Hematopoietic multipotent progenitor cell treated with erythropoietin and hydrocortisone succinate and interleukin-3 and kit ligand, for 4 days (in vitro differentiated cells): ENCODE measurements at regions not wholly inside any gene's neighbourhood (a gene's known extent, or its start where the extent isn't known, plus 50 kb on each side); places are given as distances from the start of the nearest gene placed in this dataset.

Experiments used
- DNase-seq: peaks from one replicate; pipeline ENCODE4 v3.0.0-alpha.2; 2015

- peak; percentile 73 for DNase-seq
Measured at GRCh38 chr22:46054091-46055073, 77.4 kb upstream of the WNT7B start.

DNA sequence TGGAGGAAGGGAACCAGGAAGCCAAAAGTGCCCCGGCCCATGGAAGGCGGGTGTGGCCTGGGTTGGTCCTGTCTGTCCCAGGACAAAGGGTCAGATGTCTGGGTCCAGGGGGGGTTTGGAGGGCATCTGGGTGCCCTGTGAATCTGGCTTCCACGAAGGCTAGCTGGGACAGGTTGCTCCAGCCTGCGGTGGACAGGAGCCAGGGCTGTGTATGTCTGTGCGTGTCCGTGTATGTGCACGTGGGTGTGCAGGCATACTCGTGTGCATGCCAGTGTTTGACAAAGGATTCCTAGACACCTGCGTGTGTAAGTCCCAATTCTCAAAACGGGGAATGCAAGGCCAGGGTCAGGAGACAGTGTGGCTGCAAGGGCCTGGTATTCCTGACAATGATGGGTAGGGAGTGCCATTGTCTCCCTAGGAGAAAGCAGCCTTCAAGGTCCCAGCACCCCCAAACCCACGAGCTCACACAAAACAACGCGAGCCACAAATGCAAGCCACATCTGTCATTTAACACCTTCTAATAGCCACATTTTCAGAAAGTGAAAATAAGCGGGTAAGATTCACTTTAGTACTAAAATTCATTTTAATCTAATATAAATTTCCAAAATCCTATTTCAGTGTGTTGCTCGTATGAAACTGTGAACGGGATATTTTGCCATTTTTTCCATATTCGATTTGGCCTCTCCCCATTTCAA lies 78.4 kb upstream of the WNT7B start:
- DNase-seq, result peak; percentile 21

DNA sequence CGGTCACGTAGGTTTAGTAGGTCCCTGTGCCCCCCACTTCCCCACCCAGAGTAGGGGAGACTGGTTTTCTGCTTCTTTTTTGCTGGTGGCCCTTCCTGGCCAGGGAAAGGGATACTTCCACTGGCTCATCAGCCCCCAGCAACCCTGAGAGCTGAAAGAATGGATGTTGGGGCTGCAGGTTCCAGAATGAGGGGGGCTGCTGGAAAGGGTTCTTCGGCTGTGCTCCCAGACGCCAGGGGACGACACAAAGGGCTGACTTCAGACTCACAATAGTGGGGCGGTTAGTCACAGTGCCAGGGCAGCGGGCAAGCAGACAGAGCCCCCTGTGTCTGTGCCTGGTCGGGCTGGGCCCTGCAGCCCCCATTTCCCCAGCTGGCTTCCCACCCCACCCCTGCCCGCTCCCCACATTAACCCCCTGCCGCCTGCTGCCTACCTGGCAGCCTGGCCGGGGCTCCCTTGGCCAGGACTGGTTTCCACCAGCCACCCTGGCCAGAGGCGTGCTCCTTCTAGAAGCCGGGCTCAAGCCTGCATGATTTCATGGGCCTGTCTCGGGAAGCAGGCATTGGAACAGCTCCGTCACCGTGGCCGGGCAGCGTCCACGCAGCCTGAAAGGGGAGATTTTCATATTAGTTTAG lies 79.1 kb upstream of the WNT7B start:
- DNase-seq, result no peak

DNA sequence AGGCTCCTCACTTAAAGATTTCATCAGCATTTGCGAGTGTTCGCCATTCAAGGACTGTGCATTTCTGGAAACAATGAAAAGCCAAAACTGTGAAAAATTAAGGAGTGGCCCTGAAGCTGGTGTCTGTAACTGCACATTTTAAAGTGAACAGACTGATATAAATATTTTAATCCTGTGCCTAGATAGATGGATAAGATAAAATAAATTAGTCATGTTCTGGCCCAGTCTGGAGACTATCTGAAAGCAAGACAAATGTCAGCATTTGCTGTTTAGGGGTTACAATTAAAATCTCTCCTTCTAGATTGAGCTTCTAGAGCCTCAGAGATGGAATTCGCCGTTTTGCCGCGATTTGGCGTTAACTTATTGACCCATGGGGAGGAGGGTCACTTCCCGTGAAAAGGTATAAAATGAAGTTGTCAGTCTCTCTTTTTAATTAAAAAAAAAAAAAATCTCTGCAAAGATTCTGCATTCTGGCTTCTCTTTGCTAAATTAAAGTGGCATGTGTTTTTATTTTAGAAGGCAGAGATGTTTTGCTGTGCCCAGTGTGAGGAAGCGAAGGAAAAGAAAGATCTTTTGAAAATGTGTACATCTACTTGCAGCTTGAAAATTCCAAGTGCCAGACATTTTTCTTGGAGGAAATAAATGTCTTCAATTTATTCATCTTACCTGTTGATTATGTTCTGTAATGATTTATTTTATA lies 79.7 kb upstream of the WNT7B start:
- DNase-seq, result no peak

- no peak for DNase-seq
Measured at GRCh38 chr22:46057246-46058090, 80.5 kb upstream of the WNT7B start.

- DNase-seq, result peak; percentile 75
Measured at GRCh38 chr22:46058091-46058420, 81.1 kb upstream of the WNT7B start.

GRCh38 chr22:46058591-46059519 lies 81.9 kb upstream of the WNT7B start:
- no peak for DNase-seq

DNA sequence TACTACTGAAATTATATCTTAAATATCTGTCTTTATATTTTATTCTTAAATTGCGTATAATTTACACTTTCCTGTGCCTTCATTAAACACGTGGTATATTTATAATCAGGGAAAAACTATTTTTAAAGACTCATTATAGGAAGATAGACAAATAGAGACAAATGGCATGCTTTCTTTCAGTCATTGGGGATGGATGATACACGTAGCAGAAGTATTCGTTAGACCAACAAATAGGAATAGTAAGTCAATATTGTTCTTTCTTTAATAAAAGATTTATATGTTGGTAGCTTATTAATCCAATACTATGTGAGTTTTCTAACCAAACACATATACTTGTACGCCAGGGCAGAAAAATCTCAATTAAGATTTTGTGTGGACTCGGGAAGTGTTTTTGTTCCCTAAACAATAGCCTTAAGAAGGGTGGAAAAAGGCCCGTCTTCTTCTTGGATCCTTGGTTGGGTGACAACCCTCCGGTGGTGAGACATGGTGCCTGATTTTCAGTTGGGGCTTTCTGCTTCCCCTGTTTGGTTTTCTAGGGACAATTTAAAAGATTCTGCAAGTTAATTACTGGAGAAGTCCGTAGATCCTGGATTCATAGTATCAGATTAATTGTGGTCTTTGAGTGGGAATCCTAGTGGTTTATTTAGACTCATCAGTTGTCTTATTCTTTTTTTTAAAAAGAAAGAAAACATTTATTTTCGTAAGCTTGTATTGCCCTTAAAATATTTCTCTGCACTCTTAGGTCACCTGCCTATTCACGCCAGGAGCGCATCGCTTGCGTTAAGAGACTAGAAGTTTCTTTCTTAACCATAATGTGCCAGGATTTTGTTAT lies 83.5 kb upstream of the WNT7B start:
- DNase-seq, result no peak

DNA sequence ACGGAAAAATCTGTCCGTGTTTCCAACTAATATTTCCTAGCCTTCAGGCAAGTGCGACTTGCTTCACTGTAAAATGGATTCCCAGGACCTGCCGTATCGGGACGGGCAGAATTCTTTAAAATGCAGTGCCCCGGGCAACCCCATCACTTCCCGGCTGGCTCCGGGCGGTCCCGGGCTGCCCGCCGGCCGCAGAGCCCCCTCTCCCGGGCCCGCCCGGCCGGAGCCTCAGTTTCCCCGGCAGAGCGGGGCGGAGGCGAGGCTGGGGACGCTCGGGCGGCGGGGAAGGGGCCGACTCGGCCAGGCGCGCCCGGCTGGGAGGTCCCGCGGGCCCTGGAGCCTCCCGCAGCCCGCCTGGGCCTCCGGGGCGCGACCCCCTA lies 84.2 kb upstream of the WNT7B start:
- DNase-seq, result no peak

- peak; percentile 24 for DNase-seq
Measured at GRCh38 chr22:46061501-46062231, 84.7 kb upstream of the WNT7B start.

DNA sequence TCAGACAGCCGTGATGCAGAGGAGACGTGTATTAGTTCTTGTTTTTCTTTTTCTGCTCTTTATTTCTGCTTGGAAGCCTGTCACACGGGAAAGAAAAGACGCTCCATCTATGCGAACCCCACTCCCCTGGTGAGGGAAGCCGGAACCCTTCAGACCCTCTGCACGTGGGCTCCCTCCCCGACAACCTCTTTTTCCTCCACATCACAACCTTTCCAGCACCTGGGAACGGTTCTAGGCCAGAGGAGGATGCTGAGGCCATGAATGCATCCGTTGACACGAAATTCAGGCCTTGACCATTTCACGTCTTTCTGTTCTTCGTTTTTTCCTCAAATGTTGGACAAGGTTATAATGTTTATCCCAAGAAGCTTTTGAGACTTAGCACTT lies 85.3 kb upstream of the WNT7B start:
- DNase-seq, result no peak

DNA sequence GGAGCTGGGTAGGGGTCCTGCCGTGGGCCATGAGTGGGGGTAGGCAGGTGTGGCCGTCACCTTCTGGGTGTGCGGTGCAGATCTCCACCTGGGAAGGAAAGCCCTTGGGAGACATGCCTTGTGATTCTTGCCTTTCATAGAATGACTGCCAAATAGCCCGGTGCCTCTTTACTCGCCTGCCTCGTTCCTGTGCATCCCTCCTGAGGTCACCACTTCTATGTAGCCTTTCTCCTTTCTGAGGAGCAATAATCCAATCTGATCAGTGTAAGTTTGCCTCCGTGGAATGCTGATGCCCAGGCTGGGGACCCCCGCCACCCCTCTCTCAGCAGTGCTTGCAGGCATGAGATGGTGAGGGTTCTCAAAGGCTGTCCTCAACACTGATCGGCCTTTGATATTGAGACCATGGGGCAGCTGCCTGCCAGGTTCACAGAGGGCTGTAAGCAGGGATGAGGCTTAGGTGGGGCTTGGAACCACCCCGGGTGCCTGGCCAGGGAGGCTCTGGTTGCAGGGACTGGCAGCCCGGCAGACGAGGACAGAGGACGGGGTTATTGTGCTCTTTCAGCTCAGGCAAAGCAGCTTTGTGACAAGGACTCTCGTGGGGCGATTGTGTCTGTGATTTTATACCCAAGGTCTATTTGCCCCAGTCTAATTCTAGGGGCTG lies 86.1 kb upstream of the WNT7B start:
- no peak for DNase-seq

DNA sequence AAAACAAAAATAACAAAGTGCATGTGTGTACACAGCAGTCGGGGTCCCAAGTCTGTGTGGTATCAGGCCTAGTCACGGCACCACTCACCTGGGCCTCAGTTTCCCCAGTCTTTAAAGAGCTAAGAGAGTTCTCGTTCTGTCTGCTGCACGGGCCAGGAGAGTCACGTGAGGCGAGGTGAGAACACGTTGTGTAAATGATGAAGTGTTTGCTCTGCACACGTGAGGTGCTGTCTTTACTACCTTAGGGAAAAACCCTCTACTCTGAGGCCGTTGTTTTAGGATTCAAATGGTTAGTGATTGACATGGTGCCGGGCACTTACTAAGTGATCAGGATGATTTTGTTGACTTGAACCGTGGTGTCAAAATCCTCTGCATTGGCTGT lies 86.5 kb upstream of the PPARA start:
- no peak for DNase-seq

DNA sequence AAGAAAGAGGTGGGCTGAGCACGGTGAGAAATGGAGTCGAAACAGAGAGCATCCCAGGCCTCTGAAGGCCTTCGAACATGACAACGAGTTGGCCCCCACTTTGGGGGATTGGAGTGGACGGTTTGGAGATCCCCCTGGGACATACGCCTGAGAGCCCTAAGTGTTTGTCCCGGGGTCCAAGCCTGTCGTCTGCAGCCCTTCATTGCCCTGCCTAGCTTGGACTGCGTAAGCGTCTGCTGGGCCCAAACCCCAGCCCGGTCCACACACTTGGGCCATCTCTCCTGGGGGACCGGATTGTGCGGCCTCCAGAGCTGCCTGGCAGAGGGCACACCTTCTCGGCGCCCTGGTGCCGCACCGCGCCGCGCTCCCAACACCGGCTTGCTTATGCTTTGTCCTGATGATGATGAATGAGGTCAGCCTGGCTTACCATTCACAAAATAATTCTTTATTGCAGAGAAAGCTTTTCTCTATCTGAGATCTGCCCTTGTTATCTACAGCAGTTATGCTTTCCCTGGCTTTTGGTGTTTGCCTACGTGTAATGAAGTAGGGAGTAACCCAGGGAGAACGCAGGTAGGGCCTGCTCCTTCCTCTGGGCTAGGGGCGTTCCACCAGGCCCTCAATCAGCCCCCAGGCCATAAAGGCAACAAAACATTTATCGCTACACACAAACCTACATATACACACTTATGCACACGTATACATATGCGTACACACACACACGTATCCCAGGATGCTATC lies 85.9 kb upstream of the PPARA start:
- DNase-seq, result no peak

DNA sequence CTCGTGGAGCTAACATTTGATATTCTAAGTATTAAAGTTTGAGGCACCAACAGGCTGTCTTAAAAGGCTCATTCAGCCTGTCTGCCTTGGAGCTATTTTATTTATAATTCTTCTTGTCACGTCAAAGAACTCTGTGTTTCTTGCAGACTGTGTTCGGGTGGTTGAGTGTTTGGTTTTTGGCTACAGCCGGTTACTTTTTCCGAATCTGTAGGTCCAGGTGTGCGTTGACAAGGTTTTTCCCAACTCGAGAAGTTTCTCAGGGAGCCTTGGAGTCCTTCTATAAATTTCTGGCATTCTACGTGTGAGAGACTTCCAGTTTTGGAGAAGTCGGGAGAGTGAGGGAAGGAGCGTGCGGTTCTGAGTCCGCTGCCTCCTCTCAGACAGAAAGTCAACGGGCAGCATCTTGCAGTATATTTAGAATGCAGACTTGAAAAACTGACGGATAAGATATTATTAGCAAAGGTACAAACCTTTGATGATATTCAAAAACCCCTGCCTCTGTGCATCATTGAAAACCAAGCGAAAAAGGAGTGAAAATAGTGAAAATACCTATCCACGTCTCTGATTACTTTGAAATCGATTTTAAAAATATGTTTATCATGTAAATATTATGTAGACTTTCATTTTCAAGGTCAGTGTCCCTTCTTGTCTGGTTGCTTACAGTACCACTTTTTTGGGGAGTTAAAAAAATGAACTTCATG lies 85.2 kb upstream of the PPARA start:
- DNase-seq, result no peak

DNA sequence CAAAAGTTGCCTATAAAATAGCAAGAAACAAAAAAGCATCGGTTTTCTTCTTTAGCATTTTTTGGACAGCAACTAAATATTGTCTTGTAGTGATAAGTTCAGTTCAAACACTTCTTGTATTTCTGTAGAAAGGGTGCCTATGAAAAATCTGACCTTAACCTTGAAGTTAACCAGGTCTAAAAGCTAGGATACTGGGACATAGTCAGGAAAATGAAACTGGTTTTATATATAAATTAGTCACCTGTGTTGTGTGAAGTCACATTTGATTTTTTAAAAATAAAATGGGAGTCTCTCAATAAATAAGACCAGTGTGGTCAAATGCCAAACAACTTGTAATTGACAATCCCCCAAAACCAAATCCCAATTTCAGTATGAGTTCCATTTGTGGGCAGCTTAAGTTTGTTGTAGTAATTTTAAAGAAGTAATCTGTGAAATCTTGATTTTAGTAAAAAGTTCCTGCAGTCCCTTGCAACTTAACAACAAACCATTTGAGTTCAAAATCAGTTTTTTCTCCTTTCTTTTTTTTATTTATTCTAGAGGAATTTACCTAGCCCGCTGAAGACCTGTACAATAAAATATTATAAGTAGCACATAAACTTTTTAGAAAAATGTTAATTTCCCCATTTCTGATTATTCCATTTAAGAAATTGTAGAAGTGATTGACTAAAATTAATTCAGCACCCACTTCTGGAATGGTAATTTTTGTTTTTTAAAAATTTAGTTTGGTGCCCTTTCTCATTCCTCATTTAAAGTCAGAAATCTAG lies 84.5 kb upstream of the PPARA start:
- no peak for DNase-seq

DNA sequence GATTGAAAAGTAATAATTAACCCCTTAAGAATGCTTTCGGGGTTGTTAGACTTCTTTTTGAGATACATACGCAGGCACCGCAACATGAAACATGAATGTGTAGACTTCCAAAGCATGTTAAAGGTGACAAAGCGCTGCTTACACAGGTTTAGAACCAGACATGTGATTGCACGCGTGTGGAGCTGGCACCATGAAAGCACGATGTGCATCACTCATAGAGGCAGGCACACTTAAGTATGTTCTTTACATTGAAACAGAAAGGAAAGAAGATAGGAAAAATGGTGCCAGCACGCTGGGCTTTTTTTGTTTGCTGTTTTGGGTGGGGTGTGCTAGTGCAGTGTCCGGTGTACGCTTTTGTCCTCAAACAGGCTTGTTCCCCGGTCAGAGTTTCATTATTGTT lies 83.6 kb upstream of the PPARA start:
- peak; percentile 25 for DNase-seq
